CD4-positive, alpha-beta memory T cell (primary cell): ENCODE measurements at regions not wholly inside any gene's neighbourhood (a gene's known extent, or its start where the extent isn't known, plus 50 kb on each side); places are given as distances from the start of the nearest gene placed in this dataset.

Experiments used
- CTCF ChIA-PET: fragments of 350-600 bp; sonication (Branson Sonifier 250); formaldehyde crosslinking; loops from one replicate; lab custom pipeline; 2021; ENCODE audit warnings: inconsistent platforms; ENCODE audit not compliant: partially characterized antibody; lab: Charles Lee
- POLR2A ChIA-PET: fragments of 350-600 bp; sonication (Branson Sonifier 250); formaldehyde crosslinking; loops from one replicate; lab custom pipeline; 2021; ENCODE audit not compliant: partially characterized antibody; lab: Charles Lee
- DNase-seq, 5 donors: peaks; one replicate each; pipeline versions ENCODE4 v3.0.0 to v3.0.0-alpha.2; 2020 to 2022; ENCODE audit warnings: mixed read lengths in 1 of 5
- H3K27ac ChIP-seq: one replicate; pipeline ENCODE4 v1.7.0; 2013; ENCODE audit warnings: low read depth, low read length
- H3K27me3 ChIP-seq: 2 replicates; pipeline ENCODE4 v1.7.0; 2013; ENCODE audit warnings: mild to moderate bottlenecking, low read length, moderate library complexity; ENCODE audit not compliant: insufficient read depth
- H3K36me3 ChIP-seq: 2 replicates; pipeline ENCODE4 v1.7.0; 2013; ENCODE audit warnings: mild to moderate bottlenecking, low read length, moderate library complexity; ENCODE audit not compliant: insufficient read depth
- H3K4me1 ChIP-seq: 2 replicates; pipeline ENCODE4 v1.7.0; 2013; ENCODE audit warnings: mild to moderate bottlenecking, low read length, moderate library complexity; ENCODE audit not compliant: insufficient read depth
- H3K4me3 ChIP-seq, 2 donors: one replicate each; pipeline ENCODE4 v1.7.0; 2013; ENCODE audit warnings: low read length in 2 of 2, mild to moderate bottlenecking in 1 of 2
- H3K9me3 ChIP-seq, 2 donors: one replicate each; pipeline ENCODE4 v1.7.0; 2013; ENCODE audit warnings: low read length in 2 of 2, control low read depth in 1 of 2; ENCODE audit not compliant: control insufficient read depth in 1 of 2
- H3K27ac Mint-ChIP-seq, 7 donors: one replicate each; pipeline ENCODE4 v1.8.0; 2020 to 2021; ENCODE audit warnings: mixed read lengths in 7 of 7, mild to moderate bottlenecking in 6 of 7, inconsistent platforms in 3 of 7, moderate library complexity in 3 of 7
- H3K27me3 Mint-ChIP-seq, 2 donors: one replicate each; pipeline ENCODE4 v1.8.0; 2020 to 2021; ENCODE audit warnings: mixed read lengths in 2 of 2
- H3K36me3 Mint-ChIP-seq, 2 donors: one replicate each; pipeline ENCODE4 v1.8.0; 2020 to 2021; ENCODE audit warnings: mixed read lengths in 2 of 2, inconsistent platforms in 1 of 2, mild to moderate bottlenecking in 1 of 2
- H3K4me1 Mint-ChIP-seq, 4 donors: one replicate each; pipeline ENCODE4 v1.8.0; 2020 to 2021; ENCODE audit warnings: mixed read lengths in 4 of 4, mild to moderate bottlenecking in 1 of 4
- H3K4me3 Mint-ChIP-seq, 8 donors: one replicate each; pipeline ENCODE4 v1.8.0; 2020 to 2021; ENCODE audit warnings: mixed read lengths in 8 of 8, mild to moderate bottlenecking in 7 of 8, moderate library complexity in 6 of 8, inconsistent platforms in 3 of 8
- H3K9me3 Mint-ChIP-seq, 8 donors: one replicate each; pipeline ENCODE4 v1.8.0; 2020 to 2021; ENCODE audit warnings: mixed read lengths in 8 of 8, mild to moderate bottlenecking in 5 of 8, inconsistent platforms in 3 of 8, moderate library complexity in 1 of 8
- intact Hi-C: fragments of 100-400 bp; cut with micrococcal nuclease; formaldehyde crosslinking; loops from one replicate; pipeline ENCODE4 v1.15.1; 2023

GRCh38 chr21:16740511-16740910 lies 772.3 kb upstream of the CXADR start:
- POLR2A ChIA-PET = no interaction called here
- CTCF ChIA-PET = no interaction called here
- no peaks in the 10 kb centered on the region for H3K36me3 Mint-ChIP-seq

DNA sequence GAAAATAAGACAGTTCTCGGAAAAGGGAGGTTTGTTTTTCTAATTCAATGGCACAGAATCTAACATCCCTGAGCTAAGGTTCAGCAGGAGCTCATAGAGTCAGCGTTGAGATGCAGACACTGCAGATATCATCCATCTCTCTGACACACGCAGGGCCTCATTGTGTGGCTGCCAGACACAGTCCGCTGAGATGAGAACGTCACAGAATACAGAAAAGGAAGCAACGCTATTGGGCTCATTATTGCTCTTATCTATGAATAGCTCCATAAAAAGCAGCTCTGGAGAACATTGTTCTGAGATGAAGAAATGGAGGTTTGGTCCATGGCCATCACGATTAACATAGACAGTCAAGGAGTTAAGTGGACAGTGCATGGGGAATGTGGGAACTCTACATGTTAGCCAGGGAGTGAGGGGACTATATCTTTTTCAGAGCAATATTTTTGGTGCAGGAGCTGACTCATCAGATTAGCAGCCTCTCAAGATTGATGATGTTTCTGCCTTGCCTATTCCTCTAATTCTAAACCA lies 771.6 kb upstream of the CXADR start:
- ChIA-PET CTCF (no interaction called here), POLR2A (no interaction called here)
- peaks cover 1 to 22% (median 6%) of the 10 kb centered on the region in 8 donors for H3K9me3 Mint-ChIP-seq
- H3K27ac Mint-ChIP-seq = no peak overlapping the region
- no peak overlapping the region for H3K4me3 Mint-ChIP-seq
- no peaks in the 10 kb centered on the region for H3K4me1 Mint-ChIP-seq
- Histone ChIP-seq H3K9me3 (no peaks in the 10 kb centered on the region), H3K4me1 (no peaks in the 10 kb centered on the region), H3K4me3 (no peak overlapping the region), H3K36me3 (no peaks in the 10 kb centered on the region), H3K27me3 (no peaks in the 10 kb centered on the region), H3K27ac (no peak overlapping the region)
- no peak for DNase-seq
- no peaks in the 10 kb centered on the region for H3K36me3 Mint-ChIP-seq
- intact Hi-C loops = no loop called here
- no peaks in the 10 kb centered on the region for H3K27me3 Mint-ChIP-seq

More at GRCh38 chr21:16740511-16740910, 772.3 kb upstream of the CXADR start:
- H3K27ac Mint-ChIP-seq = no peak overlapping the region
- intact Hi-C loops = no loop called here
- DNase-seq = no peak
- H3K27ac ChIP-seq = no peak overlapping the region
- H3K4me3 Mint-ChIP-seq = no peak overlapping the region
- H3K27me3 ChIP-seq = no peaks in the 10 kb centered on the region
- H3K27me3 Mint-ChIP-seq = no peaks in the 10 kb centered on the region
- no peak overlapping the region for H3K4me3 ChIP-seq
- no peaks in the 10 kb centered on the region for H3K4me1 ChIP-seq
- no peaks in the 10 kb centered on the region for H3K4me1 Mint-ChIP-seq
- no peaks in the 10 kb centered on the region for H3K36me3 ChIP-seq
- peaks cover 2 to 24% (median 7%) of the 10 kb centered on the region in 8 donors for H3K9me3 Mint-ChIP-seq
- no peaks in the 10 kb centered on the region for H3K9me3 ChIP-seq

DNA sequence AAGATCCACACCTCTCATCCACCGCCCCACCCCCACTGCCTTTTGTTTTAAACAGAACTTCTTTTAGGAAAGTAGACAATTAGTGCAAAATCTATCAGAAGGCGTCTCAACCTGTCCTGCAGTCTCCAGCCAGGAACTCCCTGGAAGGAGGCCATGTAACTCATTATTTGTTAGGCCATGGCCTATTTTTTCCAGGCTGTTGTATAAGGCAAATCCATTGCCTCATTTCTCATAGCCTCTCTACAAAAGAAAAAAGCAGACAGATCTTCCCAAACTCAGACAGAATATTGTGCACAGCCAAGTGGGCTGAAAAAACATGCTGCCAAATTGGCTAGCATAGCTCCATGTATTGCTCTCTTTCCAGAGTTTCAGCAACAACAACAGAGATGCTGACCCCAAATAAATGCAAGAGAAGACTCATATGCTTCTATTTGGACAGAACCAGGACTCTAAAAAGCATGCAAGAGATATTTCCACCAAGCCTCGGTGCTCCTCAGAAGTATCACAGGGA lies 770.7 kb upstream of the CXADR start:
- peak overlapping the region in 1 of 8 donors; percentile 6 for H3K4me3 Mint-ChIP-seq
- no peaks in the 10 kb centered on the region for H3K27me3 Mint-ChIP-seq
- Histone ChIP-seq H3K27me3 (no peaks in the 10 kb centered on the region), H3K27ac (no peak overlapping the region), H3K4me1 (no peaks in the 10 kb centered on the region), H3K36me3 (no peaks in the 10 kb centered on the region), H3K4me3 (no peak overlapping the region), H3K9me3 (peaks cover 0 to 3% of the 10 kb centered on the region in 2 donors)
- ChIA-PET POLR2A (no interaction called here), CTCF (no interaction called here)
- intact Hi-C loops = no loop called here
- H3K36me3 Mint-ChIP-seq = no peaks in the 10 kb centered on the region
- peaks cover 0 to 17% (median 4%) of the 10 kb centered on the region in 8 donors for H3K9me3 Mint-ChIP-seq
- no peaks in the 10 kb centered on the region for H3K4me1 Mint-ChIP-seq
- DNase-seq = no peak
- no peak overlapping the region for H3K27ac Mint-ChIP-seq

- H3K36me3 Mint-ChIP-seq = no peaks in the 10 kb centered on the region
- DNase-seq = no peak
- Histone ChIP-seq H3K36me3 (no peaks in the 10 kb centered on the region), H3K4me3 (no peak overlapping the region), H3K4me1 (no peaks in the 10 kb centered on the region), H3K27me3 (no peaks in the 10 kb centered on the region), H3K27ac (no peak overlapping the region), H3K9me3 (peaks cover 0 to 3% of the 10 kb centered on the region in 2 donors)
- intact Hi-C loops = no loop called here
- H3K27ac Mint-ChIP-seq = no peak overlapping the region
- CTCF ChIA-PET = no interaction called here
- POLR2A ChIA-PET = no interaction called here
- no peaks in the 10 kb centered on the region for H3K4me1 Mint-ChIP-seq
- H3K9me3 Mint-ChIP-seq = peaks cover 0 to 17% (median 4%) of the 10 kb centered on the region in 8 donors
- no peak overlapping the region for H3K4me3 Mint-ChIP-seq
- H3K27me3 Mint-ChIP-seq = no peaks in the 10 kb centered on the region
These were observed 770.1 kb upstream of the CXADR start for GRCh38 chr21:16742741-16743140.

DNA sequence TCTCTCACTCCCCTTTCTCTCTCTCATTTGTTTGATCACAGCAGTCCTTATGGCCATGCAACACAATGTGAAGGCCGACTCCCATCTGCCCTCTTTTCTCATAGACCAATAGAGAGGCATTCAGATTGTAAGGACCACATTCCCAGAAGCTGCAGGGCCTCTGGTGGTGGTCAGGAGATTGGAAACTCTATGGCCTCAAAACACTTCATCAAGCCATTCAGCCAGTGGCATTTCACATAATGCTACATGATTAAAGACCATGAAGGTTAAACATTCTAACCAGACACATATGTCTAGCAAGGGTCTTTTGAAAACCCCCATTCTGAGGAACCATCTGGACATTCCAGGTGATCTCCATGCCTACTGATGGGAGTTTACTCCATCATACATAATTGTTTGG lies 769.5 kb upstream of the CXADR start:
- H3K9me3 Mint-ChIP-seq = peaks cover 0 to 17% (median 5%) of the 10 kb centered on the region in 8 donors
- POLR2A ChIA-PET = no interaction called here
- H3K27me3 ChIP-seq = no peaks in the 10 kb centered on the region
- no peaks in the 10 kb centered on the region for H3K4me1 Mint-ChIP-seq
- H3K36me3 ChIP-seq = no peaks in the 10 kb centered on the region
- CTCF ChIA-PET = no interaction called here
- no peak for DNase-seq
- H3K27me3 Mint-ChIP-seq = no peaks in the 10 kb centered on the region
- H3K36me3 Mint-ChIP-seq = no peaks in the 10 kb centered on the region
- intact Hi-C loops = no loop called here
- no peak overlapping the region for H3K27ac Mint-ChIP-seq
- H3K27ac ChIP-seq = no peak overlapping the region
- no peaks in the 10 kb centered on the region for H3K4me1 ChIP-seq
- no peak overlapping the region for H3K4me3 Mint-ChIP-seq
- H3K4me3 ChIP-seq = no peak overlapping the region
- peaks cover 0 to 3% of the 10 kb centered on the region in 2 donors for H3K9me3 ChIP-seq

DNA sequence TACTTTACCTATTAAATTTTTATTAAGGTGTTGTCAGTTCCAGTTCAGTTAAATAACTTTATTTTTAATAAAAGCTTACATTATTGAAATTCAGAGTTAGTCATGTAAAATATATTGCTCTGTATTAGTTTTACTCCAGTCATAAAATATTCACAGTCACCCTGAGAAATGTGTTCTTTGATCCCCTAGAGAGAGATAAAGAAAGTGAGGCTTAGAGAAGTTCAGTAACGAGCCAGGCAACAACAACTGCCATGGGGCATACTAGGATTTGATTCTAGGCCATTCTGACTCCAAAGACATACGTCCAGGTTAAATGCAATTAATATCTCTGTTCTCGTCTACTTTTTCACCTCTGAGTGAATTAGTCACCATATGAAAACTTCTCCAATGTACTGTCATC lies 761.9 kb upstream of the CXADR start:
- POLR2A ChIA-PET = no interaction called here
- H3K4me3 Mint-ChIP-seq = no peak overlapping the region
- Histone ChIP-seq H3K27ac (no peak overlapping the region), H3K4me3 (no peak overlapping the region), H3K9me3 (peaks cover 0 to 5% of the 10 kb centered on the region in 2 donors), H3K27me3 (no peaks in the 10 kb centered on the region), H3K4me1 (no peaks in the 10 kb centered on the region), H3K36me3 (no peaks in the 10 kb centered on the region)
- H3K36me3 Mint-ChIP-seq = no peaks in the 10 kb centered on the region
- H3K27me3 Mint-ChIP-seq = no peaks in the 10 kb centered on the region
- DNase-seq = no peak
- no peak overlapping the region for H3K27ac Mint-ChIP-seq
- intact Hi-C loops = no loop called here
- no peaks in the 10 kb centered on the region for H3K4me1 Mint-ChIP-seq
- peaks cover 0 to 8% (median 3%) of the 10 kb centered on the region in 8 donors for H3K9me3 Mint-ChIP-seq
- CTCF ChIA-PET = no interaction called here

- H3K36me3 ChIP-seq = no peaks in the 10 kb centered on the region
- no peak overlapping the region for H3K4me3 Mint-ChIP-seq
- ChIA-PET POLR2A (interaction anchor here (0.7 kb wide), 1 partner anchor 294 kb away, joined by 4 read pairs; no protein-coding TSS in a partner anchor), CTCF (no interaction called here)
- no peaks in the 10 kb centered on the region for H3K4me1 ChIP-seq
- H3K4me1 Mint-ChIP-seq = no peaks in the 10 kb centered on the region
- peaks cover 0 to 3% of the 10 kb centered on the region in 2 donors for H3K9me3 ChIP-seq
- intact Hi-C loops = no loop called here
- H3K27me3 ChIP-seq = no peaks in the 10 kb centered on the region
- H3K4me3 ChIP-seq = no peak overlapping the region
- peaks cover 0 to 12% (median 6%) of the 10 kb centered on the region in 8 donors for H3K9me3 Mint-ChIP-seq
- H3K36me3 Mint-ChIP-seq = no peaks in the 10 kb centered on the region
- no peak overlapping the region for H3K27ac ChIP-seq
- DNase-seq = no peak
- H3K27me3 Mint-ChIP-seq = no peaks in the 10 kb centered on the region
- H3K27ac Mint-ChIP-seq = no peak overlapping the region
These were observed 761.0 kb upstream of the CXADR start for GRCh38 chr21:16751695-16752474.
